Islet of Langerhans (tissue), 1 donor: ENCODE measurements at regions not wholly inside any gene's neighbourhood (a gene's known extent, or its start where the extent isn't known, plus 50 kb on each side); places are given as distances from the start of the nearest gene placed in this dataset.

Experiments used
- FAIRE-seq: peaks from one replicate; lab custom pipeline; 2011; peaks lifted over from hg19 to GRCh38; lab: Jason Lieb, UNC

DNA sequence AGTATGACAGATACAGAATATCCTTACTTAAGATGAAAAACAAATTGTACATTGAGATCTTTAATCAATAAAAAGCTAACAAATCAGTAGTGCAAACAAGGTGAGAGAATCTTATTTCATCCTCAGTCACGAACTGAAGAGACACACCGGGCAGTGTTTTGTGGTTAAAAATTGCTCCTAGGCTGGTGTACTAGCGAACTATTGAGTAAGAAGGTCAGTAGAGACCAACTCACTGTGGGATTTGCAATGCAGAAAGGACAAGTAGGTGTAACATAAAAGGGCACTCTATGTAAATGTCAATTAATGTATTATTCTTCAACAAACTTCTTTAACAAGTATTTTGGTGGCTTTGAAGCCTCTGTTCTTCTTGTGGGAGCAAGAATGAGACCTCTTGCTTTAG is 260.2 kb upstream of the PPARGC1A start:
- no peak for FAIRE-seq

GRCh38 chr4:24146127-24146526 is 256.3 kb upstream of the PPARGC1A start:
- FAIRE-seq = no peak

- no peak for FAIRE-seq
Measured at GRCh38 chr4:24145591-24145990, 255.7 kb upstream of the PPARGC1A start.

- FAIRE-seq = no peak
Measured at GRCh38 chr4:24144381-24144780, 254.5 kb upstream of the PPARGC1A start.

GRCh38 chr4:24143741-24144140 is 253.9 kb upstream of the PPARGC1A start:
- FAIRE-seq = no peak

DNA sequence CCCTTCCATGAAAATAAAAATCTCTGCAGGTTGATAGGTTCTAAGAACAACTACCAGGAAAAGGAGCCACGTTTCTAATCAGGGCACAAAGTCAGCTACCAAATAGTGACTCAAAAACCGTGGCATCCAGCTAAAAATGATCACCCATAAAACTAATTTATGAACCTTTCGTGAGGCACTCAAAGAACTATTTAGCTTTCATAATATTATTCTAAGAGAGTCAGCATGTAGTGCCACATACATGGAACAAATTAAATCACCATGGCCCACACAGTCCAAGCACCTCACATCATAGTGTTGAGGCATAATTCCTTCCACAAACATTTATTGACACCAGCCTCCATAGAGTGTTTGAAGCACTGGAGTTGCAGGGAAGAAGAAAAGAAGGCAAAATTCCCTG is 252.0 kb upstream of the PPARGC1A start:
- FAIRE-seq = no peak

DNA sequence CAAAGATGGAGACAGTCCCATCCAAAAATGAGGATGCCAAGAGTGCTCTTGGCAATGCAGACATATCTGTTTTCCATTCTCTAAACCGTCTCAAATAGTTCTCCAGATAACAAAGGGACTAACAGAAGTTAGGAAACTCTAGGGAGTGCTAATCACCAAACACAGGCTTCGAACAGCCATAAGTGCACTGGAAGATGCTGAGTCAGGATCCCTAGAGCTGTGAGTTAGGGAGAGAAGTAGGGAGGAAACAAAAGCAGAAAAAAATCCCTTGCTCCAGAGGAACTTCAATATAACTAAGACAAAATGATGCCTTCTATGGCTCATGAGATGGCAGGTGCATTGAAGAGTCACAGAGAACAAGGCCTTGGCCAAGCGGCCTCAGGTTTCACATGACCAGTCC is 251.0 kb upstream of the PPARGC1A start:
- no peak for FAIRE-seq

- FAIRE-seq = no peak
Measured at GRCh38 chr4:24137671-24138601, 248.1 kb upstream of the PPARGC1A start.

- FAIRE-seq = peak; percentile 5
Measured at GRCh38 chr4:24131954-24132673, 242.3 kb upstream of the PPARGC1A start.

DNA sequence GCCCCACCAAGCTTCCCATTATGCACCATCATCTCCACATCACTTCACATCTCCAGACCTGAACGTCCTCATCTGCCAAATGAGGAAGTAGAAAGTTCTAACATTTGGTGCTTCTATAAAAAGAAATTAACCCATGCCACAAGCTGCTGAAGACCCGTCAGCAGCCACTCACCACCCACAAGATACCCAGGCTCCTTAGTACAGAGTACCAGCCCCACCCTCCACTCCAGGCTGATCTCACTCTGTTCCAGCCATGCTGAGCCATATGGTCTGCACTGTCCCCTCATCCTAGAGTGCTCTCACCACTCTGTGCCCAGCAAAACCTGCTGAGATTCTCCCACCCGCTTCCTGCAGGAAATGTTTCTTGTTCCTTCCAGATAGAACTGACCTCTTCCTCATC is 240.8 kb upstream of the PPARGC1A start:
- no peak for FAIRE-seq

GRCh38 chr4:24126776-24127175 is 236.9 kb upstream of the PPARGC1A start:
- no peak for FAIRE-seq

GRCh38 chr4:24121395-24122175 is 231.7 kb upstream of the PPARGC1A start:
- no peak for FAIRE-seq

DNA sequence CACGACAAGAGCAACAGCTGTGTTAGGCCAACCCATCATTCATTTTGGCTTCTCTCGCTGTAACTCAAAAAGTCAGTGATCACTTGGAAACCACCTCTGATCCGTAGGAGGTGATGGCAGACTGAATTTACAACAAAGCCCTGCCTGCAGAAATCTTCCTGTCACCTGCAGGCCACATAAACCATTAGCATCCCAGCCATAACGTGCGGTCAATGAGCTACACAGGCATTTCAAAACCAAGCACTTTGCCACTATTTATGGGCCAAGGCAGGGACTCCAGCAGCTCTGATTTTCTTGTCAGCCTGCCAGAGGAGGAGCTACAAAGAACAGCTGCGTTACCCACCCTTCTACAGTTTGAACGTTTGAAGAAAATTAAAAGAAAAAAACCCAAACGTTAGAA is 228.1 kb upstream of the PPARGC1A start:
- no peak for FAIRE-seq

DNA sequence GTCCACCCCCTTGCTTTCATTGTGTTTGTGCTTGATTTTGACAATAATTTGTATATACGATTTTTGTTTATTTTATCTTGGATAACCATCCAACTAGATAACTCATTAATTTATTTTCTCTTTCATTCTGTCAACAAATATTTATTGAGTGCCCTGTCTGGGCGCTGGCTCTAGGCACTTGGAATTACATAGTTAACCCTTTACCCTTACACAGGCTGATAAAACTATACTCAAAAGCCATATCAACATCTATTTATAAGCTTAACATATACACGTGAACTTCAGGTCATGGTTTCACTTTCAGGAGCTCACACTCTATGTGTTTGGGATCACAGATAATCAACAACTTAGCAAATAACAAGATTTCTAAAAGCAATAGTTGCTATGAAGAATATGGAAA is 226.3 kb upstream of the PPARGC1A start:
- no peak for FAIRE-seq

GRCh38 chr4:24114919-24115500 is 225.2 kb upstream of the PPARGC1A start:
- no peak for FAIRE-seq

GRCh38 chr4:24114444-24114843 is 224.6 kb upstream of the PPARGC1A start:
- FAIRE-seq = no peak

- no peak for FAIRE-seq
Measured at GRCh38 chr4:24112466-24112865, 222.6 kb upstream of the PPARGC1A start.

DNA sequence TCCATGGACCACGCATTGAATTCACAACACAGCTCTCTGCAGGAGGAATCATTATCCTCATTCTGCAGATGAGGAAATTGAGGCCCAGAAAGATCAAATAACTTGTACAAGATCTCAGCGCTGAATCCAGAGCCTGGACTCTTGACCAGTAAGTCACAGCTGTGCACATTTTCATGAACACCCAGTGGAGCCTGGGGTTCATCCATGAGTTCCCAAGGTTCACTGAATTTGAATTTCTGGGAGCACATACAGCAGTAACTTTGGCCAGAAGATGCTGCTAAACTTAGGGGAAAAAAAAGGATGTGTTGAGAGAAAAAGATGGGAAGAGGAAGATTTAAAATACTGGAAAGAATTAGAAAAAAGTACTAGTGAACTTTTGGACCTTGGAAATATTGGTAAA is 218.7 kb upstream of the PPARGC1A start:
- no peak for FAIRE-seq

- FAIRE-seq = no peak
Measured at GRCh38 chr4:24105327-24106038, 215.6 kb upstream of the PPARGC1A start.

DNA sequence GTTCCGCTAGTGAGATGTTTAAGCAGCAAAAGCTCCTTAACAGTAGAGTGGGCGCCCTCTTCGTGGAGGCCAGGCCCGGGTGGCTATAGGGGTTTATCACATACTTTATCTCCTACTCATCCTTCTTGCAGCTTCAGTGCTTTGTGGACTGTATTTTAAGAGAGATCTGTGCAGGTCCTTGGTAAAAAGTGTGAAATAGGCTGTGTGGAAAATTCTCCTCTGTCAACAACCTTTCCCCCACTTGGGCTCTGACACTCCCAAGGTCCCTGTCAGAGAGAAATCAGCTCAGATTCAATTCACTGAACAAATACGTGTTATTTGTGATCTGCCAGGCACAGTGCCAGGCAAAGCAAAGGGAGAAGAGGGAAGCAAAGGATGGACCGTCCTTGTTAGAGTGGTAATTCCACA is 214.3 kb upstream of the PPARGC1A start:
- no peak for FAIRE-seq

- no peak for FAIRE-seq
Measured at GRCh38 chr4:24103434-24104157, 213.7 kb upstream of the PPARGC1A start.
